Suprapubic skin (tissue), 4 donors: ENCODE measurements at regions not wholly inside any gene's neighbourhood (a gene's known extent, or its start where the extent isn't known, plus 50 kb on each side); places are given as distances from the start of the nearest gene placed in this dataset.

Experiments used
- DNase-seq, 2 donors: peaks; one replicate each; pipeline ENCODE4 v3.0.0-alpha.2; 2019; ENCODE audit warnings: low spot score in 2 of 2
- H3K27ac ChIP-seq: fragments of 200-600 bp; sonication (generic); one replicate; pipeline ENCODE4 v1.5.1; 2019
- H3K27me3 ChIP-seq: fragments of 200-600 bp; sonication (generic); one replicate; pipeline ENCODE4 v1.5.1; 2019
- H3K36me3 ChIP-seq: fragments of 200-600 bp; sonication (generic); one replicate; pipeline ENCODE4 v1.5.1; 2019
- H3K4me1 ChIP-seq: fragments of 200-600 bp; sonication (generic); one replicate; pipeline ENCODE4 v1.5.1; 2019
- H3K4me3 ChIP-seq: fragments of 200-600 bp; sonication (generic); one replicate; pipeline ENCODE4 v1.5.1; 2019; ENCODE audit warnings: mild to moderate bottlenecking
- H3K9me3 ChIP-seq: fragments of 200-600 bp; sonication (generic); one replicate; pipeline ENCODE4 v1.5.1; 2019
- CTCF ChIP-seq, 2 donors: fragments of 200-600 bp in 1 of 2; fragments of 450-650 bp in 1 of 2; sonication (generic) in 1 of 2; IDR thresholded peaks; one replicate each; pipeline ENCODE4 v1.5.1; 2016 to 2019; ENCODE audit warnings: antibody characterized with exemption in 2 of 2, mild to moderate bottlenecking in 1 of 2, moderate library complexity in 1 of 2
- EP300 ChIP-seq: sonication (generic); formaldehyde crosslinking; IDR thresholded peaks from one replicate; pipeline ENCODE4 v1.6.1; 2017; ENCODE audit warnings: antibody characterized with exemption
- POLR2A ChIP-seq, 2 donors: fragments of 450-650 bp; IDR thresholded peaks; one replicate each; pipeline ENCODE4 v1.6.1; 2017; ENCODE audit warnings: antibody characterized with exemption in 2 of 2, mild to moderate bottlenecking in 2 of 2, moderate library complexity in 2 of 2
- POLR2AphosphoS5 ChIP-seq, 3 donors: sonication (generic); formaldehyde crosslinking; IDR thresholded peaks; one replicate each; pipeline ENCODE4 v1.6.1; 2017; ENCODE audit warnings: antibody characterized with exemption in 3 of 3
- WGBS: methylation state at CpG from one replicate; pipeline ENCODE4 v1.1.5; 2018; 5-methylcytosine and 5-hydroxymethylcytosine counted together

- Histone ChIP-seq H3K36me3 (no peaks in the 10 kb centered on the region), H3K9me3 (no peaks in the 10 kb centered on the region), H3K4me1 (no peaks in the 10 kb centered on the region), H3K27ac (no peak overlapping the region), H3K4me3 (no peak overlapping the region), H3K27me3 (no peaks in the 10 kb centered on the region)
- no peak for DNase-seq
- 56% methylated on average over 3 of the region's 3 CpGs for WGBS
- TF ChIP-seq CTCF (IDR thresholded peaks at IDR 0.05) (peak in 1 of 2 donors; percentile 20), POLR2A (IDR thresholded peaks at IDR 0.05) (no peak), EP300 (no peak), POLR2AphosphoS5 (IDR thresholded peaks at IDR 0.05) (no peak)
These were observed 353.2 kb downstream of the BCAT1 start for GRCh38 chr12:24595652-24596235.

GRCh38 chr12:24591715-24592440 lies 357.0 kb downstream of the BCAT1 start:
- no peak for TF ChIP-seq POLR2A (IDR thresholded peaks at IDR 0.05)
- no peak for TF ChIP-seq POLR2AphosphoS5 (IDR thresholded peaks at IDR 0.05)
- TF ChIP-seq CTCF (IDR thresholded peaks at IDR 0.05), result no peak
- no peak for TF ChIP-seq EP300
- Histone ChIP-seq H3K4me3 (no peak overlapping the region), H3K27ac (no peak overlapping the region), H3K36me3 (no peaks in the 10 kb centered on the region), H3K4me1 (no peaks in the 10 kb centered on the region), H3K27me3 (no peaks in the 10 kb centered on the region), H3K9me3 (no peaks in the 10 kb centered on the region)
- 95% methylated on average over 1 of the region's 1 CpG for whole genome bisulfite sequencing
- no peak for DNase-seq

GRCh38 chr12:24591079-24591626 lies 357.7 kb downstream of the BCAT1 start:
- Histone ChIP-seq H3K27me3 (no peaks in the 10 kb centered on the region), H3K9me3 (no peaks in the 10 kb centered on the region), H3K27ac (no peak overlapping the region), H3K4me1 (no peaks in the 10 kb centered on the region), H3K36me3 (no peaks in the 10 kb centered on the region), H3K4me3 (no peak overlapping the region)
- WGBS, result 75% methylated on average over 4 of the region's 4 CpGs
- no peak for DNase-seq
- TF ChIP-seq CTCF (IDR thresholded peaks at IDR 0.05) (no peak), POLR2AphosphoS5 (IDR thresholded peaks at IDR 0.05) (no peak), POLR2A (IDR thresholded peaks at IDR 0.05) (no peak), EP300 (no peak)

GRCh38 chr12:24586293-24586692 lies 362.6 kb downstream of the BCAT1 start:
- Histone ChIP-seq H3K4me1 (no peaks in the 10 kb centered on the region), H3K27ac (no peak overlapping the region), H3K27me3 (no peaks in the 10 kb centered on the region), H3K4me3 (no peak overlapping the region), H3K9me3 (no peaks in the 10 kb centered on the region), H3K36me3 (no peaks in the 10 kb centered on the region)
- no peak for TF ChIP-seq POLR2AphosphoS5 (IDR thresholded peaks at IDR 0.05)
- TF ChIP-seq EP300, result no peak
- no peak for TF ChIP-seq CTCF (IDR thresholded peaks at IDR 0.05)
- no peak for TF ChIP-seq POLR2A (IDR thresholded peaks at IDR 0.05)
- no peak for DNase-seq
- 85% methylated on average over 2 of the region's 2 CpGs for WGBS

GRCh38 chr12:24584032-24584675 lies 364.7 kb downstream of the BCAT1 start:
- Histone ChIP-seq H3K27me3 (no peaks in the 10 kb centered on the region), H3K4me3 (no peak overlapping the region), H3K36me3 (no peaks in the 10 kb centered on the region), H3K9me3 (peaks cover 6% of the 10 kb centered on the region), H3K27ac (no peak overlapping the region), H3K4me1 (no peaks in the 10 kb centered on the region)
- TF ChIP-seq CTCF (IDR thresholded peaks at IDR 0.05), result no peak
- no peak for TF ChIP-seq POLR2A (IDR thresholded peaks at IDR 0.05)
- no peak for TF ChIP-seq POLR2AphosphoS5 (IDR thresholded peaks at IDR 0.05)
- no peak for TF ChIP-seq EP300
- no peak for DNase-seq
- WGBS, result 91% methylated on average over 20 of the region's 21 CpGs
